ENCODE measurements at regions not wholly inside any gene's neighbourhood (a gene's known extent, or its start where the extent isn't known, plus 50 kb on each side); places are given as distances from the start of the nearest gene placed in this dataset.

- TF ChIP-seq POLR2A (IDR thresholded peaks at IDR 0.05; ENCODE audit: low read depth, low read length), result no peak
- TF ChIP-seq POLR2AphosphoS5 (IDR thresholded peaks at IDR 0.05; ENCODE audit: low read depth, low read length), result no peak
- TF ChIP-seq SPI1 (IDR thresholded peaks at IDR 0.05; ENCODE audit: low read depth, low read length), result no peak
- no peak for TF ChIP-seq PAX5 (IDR thresholded peaks at IDR 0.05; ENCODE audit: insufficient read depth, low read length, severe bottlenecking)
- no peak for TF ChIP-seq POU2F2 (IDR thresholded peaks at IDR 0.05; ENCODE audit: low read depth, low read length)
- TF ChIP-seq TAF1 (IDR thresholded peaks at IDR 0.05; ENCODE audit: low read depth, low read length), result no peak
Measured at GRCh38 chr14:51516706-51517395, 134.9 kb upstream of the FRMD6 start.

Measured in GM12891 (cell line).